ENCODE measurements at regions not wholly inside any gene's neighbourhood (a gene's known extent, or its start where the extent isn't known, plus 50 kb on each side); places are given as distances from the start of the nearest gene placed in this dataset.

DNA sequence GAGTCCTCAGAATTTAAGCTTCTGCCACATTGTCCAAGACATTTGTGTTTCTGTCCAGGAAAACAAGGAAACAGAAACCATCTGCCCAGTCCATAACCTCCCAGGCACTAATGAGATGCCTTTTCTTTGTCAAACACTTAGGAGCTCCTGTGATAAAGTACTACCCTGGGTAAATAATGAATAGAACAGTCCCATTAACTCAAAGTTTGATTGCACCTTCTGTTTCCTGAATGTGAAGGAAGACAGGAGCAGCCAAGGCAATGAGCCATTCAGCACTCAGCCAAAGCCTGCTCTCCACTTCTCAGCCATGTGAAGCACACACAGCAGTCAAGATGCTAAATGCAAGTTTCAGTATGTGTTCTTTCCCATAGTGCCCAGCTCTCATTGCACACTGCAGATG, 199.8 kb downstream of the SEC16B start:
- no peak for DNase-seq (ENCODE audit: low read depth, low spot score)
- in situ Hi-C loops (cut with HindIII; ENCODE audit: low pct_unique_long_range_greater_than_20kb, low sequenced_read_pairs) = no loop called here

GRCh38 chr1:177755851-177756560, 213.9 kb downstream of the SEC16B start:
- no peak for DNase-seq (ENCODE audit: low read depth, low spot score)
- in situ Hi-C loops (cut with HindIII; ENCODE audit: low pct_unique_long_range_greater_than_20kb, low sequenced_read_pairs) = no loop called here

DNA sequence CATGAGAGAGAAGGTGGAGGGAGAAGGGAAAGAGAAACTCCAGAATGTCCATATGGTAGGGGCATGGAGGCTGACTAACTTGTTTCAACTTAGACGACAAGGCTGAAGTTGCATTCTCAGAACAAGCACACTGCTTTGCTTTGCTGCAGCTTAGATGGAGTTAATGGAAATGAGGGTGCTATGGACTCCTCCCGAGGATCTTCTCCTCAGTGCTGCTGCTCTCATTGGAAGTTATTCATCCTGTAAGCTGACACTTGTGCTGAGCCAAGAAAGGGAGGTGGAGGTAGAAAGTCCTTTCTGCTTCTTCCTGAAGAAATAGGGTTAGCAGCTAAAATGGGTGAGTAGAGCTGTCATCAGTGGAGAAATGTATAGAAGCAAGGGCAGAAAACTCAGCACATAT, 215.3 kb downstream of the SEC16B start:
- DNase-seq (ENCODE audit: low read depth, low spot score) = no peak
- in situ Hi-C loops (cut with HindIII; ENCODE audit: low pct_unique_long_range_greater_than_20kb, low sequenced_read_pairs) = no loop called here

- in situ Hi-C loops (cut with HindIII; ENCODE audit: low pct_unique_long_range_greater_than_20kb, low sequenced_read_pairs) = no loop called here
- no peak for DNase-seq (ENCODE audit: low read depth, low spot score)
Observed at GRCh38 chr1:177753655-177754054, 216.2 kb downstream of the SEC16B start.

DNA sequence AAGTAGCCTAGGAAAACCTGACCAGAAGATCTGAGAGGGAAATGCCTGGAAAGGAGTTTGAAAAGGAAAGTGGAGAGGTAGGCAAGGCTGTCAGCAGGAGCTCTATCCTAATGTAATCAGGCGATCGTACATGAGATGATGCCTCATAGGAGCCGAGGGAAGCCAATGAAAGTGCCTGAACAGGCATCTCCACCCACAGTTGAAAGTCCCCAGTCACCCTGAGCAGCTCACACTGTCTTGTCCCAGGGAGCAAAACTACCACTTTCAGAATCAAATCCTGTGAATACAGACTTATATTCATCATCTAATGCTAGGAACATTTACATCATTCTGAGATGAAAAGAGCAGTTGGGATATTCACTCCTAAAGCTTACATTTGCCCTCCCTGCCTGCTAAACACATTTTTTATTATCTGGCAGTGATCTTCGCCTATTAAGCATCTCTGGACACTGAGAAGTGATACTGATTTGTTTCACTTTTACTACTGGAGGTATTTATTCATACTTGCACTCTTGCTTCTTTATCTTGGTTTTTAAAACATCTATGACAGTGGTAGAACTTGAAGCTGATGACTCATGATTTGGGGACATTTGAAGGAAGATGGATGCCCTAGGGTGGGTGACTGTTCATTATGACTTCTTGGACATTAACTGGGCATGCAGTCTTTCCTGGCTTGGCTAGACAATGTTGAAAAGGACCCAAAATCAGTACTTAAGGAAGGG, 221.6 kb downstream of the SEC16B start:
- DNase-seq (ENCODE audit: low read depth, low spot score) = no peak
- in situ Hi-C loops (cut with HindIII; ENCODE audit: low pct_unique_long_range_greater_than_20kb, low sequenced_read_pairs) = no loop called here

GRCh38 chr1:177746155-177746554, 223.7 kb downstream of the SEC16B start:
- in situ Hi-C loops (cut with HindIII; ENCODE audit: low pct_unique_long_range_greater_than_20kb, low sequenced_read_pairs) = no loop called here
- no peak for DNase-seq (ENCODE audit: low read depth, low spot score)

- in situ Hi-C loops (cut with HindIII; ENCODE audit: low pct_unique_long_range_greater_than_20kb, low sequenced_read_pairs) = no loop called here
- no peak for DNase-seq (ENCODE audit: low read depth, low spot score)
Observed at GRCh38 chr1:177744906-177745305, 225.0 kb downstream of the SEC16B start.

- in situ Hi-C loops (cut with HindIII; ENCODE audit: low pct_unique_long_range_greater_than_20kb, low sequenced_read_pairs) = no loop called here
Observed at GRCh38 chr1:177741476-177741875, 228.4 kb downstream of the SEC16B start.

DNA sequence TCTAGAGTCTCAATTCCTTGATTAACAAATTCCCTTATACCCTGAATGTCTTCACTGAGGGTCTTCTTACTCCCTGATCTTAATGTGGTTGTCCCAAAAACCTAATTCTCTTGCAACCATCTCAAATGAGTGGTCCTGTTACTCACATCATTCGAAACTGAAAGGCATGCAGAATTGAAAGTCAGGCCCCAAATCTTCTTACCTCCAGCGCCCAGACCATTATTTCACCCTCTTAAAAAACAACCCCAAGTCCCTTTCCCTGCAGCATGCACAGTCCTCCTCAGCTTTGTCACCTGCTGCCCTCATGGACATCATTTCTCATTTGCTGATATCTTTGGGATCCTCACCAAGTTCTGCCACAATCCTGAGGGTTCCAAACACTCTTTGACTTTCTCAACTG, 230.1 kb downstream of the SEC16B start:
- DNase-seq (ENCODE audit: low read depth, low spot score) = no peak
- in situ Hi-C loops (cut with HindIII; ENCODE audit: low pct_unique_long_range_greater_than_20kb, low sequenced_read_pairs) = no loop called here

More at GRCh38 chr1:177741476-177741875, 228.4 kb downstream of the SEC16B start:
- DNase-seq (ENCODE audit: low read depth, low spot score) = no peak

DNA sequence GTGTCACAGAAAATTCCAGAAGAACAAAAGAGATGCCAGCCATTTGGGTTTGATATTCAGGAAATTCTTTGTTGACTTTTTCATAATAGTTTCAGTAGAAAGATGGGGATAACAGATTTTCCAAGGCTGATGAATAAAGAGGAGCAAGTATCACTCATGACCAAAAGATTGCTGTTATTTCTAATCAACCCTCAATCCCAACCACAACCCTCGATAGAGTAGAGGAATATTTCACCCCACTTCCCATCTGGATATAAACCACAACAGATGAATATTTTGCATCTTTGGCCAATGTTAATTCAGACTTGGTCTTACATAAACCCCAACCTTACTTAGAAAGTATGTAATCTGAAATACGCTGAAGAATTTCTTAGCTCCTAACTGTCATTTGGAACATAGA, 232.4 kb downstream of the SEC16B start:
- in situ Hi-C loops (cut with HindIII; ENCODE audit: low pct_unique_long_range_greater_than_20kb, low sequenced_read_pairs) = no loop called here
- no peak for DNase-seq (ENCODE audit: low read depth, low spot score)

- in situ Hi-C loops (cut with HindIII; ENCODE audit: low pct_unique_long_range_greater_than_20kb, low sequenced_read_pairs) = no loop called here
- no peak for DNase-seq (ENCODE audit: low read depth, low spot score)
Observed at GRCh38 chr1:177732178-177732577, 237.7 kb downstream of the SEC16B start.

DNA sequence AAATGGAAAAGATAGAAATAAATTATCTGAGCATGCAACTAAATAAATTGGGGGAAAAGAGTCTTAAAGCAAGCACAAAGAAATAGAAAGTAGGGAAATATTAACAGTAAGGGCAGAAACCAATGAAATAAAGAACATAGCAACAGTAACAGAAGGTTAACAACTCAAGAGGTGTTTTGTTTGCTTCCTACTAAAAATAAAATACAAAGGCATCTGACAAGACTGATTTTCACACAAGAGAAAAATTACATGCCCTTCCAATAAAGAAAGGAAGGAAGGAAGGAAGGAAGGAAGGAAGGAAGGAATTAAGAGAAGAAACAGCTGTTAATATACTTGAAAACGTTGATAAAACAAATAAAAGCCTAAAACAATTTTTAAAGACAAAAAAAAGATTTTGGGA, 240.2 kb downstream of the SEC16B start:
- in situ Hi-C loops (cut with HindIII; ENCODE audit: low pct_unique_long_range_greater_than_20kb, low sequenced_read_pairs) = no loop called here
- no peak for DNase-seq (ENCODE audit: low read depth, low spot score)

DNA sequence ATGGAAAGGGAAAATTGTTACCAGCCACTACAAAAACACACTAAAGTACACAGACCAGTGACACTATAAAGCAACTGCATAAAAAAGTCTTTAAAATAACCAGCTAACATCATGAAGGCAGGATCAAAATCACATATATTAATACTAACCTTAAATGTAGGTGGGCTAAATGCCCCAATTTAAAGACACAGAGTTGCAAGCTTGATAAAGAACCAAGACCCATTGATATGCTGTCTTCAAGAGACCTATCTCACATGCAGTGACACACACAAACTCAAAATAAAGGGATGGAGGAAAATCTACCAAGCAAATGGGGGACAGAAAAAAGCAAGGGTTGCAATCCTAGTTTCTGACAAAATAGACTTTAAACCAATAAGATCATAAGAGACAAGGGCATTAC, 246.3 kb downstream of the SEC16B start:
- DNase-seq (ENCODE audit: low read depth, low spot score) = no peak
- in situ Hi-C loops (cut with HindIII; ENCODE audit: low pct_unique_long_range_greater_than_20kb, low sequenced_read_pairs) = no loop called here

DNA sequence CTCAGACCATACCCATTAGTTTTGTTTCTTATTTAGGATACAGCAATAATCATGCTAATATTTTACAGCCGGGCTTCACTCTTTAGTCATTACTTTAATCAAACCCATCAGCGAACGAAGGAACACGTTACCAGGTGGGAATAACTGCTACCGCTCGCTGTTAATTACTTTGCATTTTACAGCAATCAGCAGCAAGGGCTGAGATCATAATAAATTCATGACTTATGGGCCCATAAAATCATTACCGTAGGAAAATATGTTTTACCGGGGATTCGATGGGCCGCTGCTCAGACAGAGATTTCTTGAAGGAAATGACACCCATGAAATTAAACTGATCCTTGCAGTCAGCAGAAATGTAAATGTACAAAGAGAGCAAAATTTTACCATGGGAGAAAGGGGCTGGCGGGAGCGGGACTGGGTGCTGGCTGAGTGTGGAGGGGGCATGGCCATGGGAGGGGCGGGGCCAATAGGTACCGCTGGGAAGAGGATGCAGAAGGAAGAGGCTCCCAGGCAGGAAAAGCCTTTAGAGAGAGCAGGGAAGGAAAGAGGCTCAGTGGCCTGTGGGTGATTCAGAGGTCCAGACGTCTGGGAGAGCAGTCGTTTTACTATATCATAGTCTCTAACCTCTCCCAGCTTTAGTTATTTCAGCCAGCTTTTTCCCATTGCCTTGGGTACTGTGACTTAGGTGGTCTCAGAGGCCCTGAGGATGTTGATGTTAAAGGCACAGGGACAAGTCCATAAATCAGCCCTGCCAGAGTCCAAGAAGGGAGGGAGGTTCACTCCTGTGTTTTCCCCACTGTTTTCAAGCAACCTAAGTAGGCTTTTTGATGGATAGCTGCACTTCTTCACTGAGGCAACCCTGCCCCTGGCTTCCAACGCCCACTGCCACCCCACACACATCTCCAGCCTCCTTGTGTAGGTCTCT, 258.9 kb downstream of the SEC16B start:
- DNase-seq (ENCODE audit: low read depth, low spot score) = no peak
- in situ Hi-C loops (cut with HindIII; ENCODE audit: low pct_unique_long_range_greater_than_20kb, low sequenced_read_pairs) = no loop called here

DNA sequence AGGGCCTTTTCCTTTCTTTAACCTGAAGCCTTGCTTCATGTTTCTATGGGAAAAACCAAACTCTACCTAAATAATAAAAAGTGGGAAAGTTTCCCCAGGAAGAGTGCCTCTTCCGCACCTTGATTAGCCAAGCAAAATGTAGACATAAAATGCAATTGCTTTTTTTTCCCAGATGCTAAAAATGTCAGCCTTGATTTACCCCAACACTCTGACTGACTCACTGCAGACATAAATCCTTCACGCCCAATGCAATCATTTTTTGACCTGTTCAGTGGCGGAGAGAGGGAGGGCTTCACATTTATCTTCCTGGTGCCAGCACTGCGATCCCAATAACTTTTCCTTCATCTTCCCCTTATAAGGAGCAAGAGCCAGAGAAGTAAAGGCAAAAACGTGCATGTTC, 261.5 kb downstream of the SEC16B start:
- in situ Hi-C loops (cut with HindIII; ENCODE audit: low pct_unique_long_range_greater_than_20kb, low sequenced_read_pairs) = no loop called here
- no peak for DNase-seq (ENCODE audit: low read depth, low spot score)

GRCh38 chr1:177706977-177707376, 262.9 kb downstream of the SEC16B start:
- in situ Hi-C loops (cut with HindIII; ENCODE audit: low pct_unique_long_range_greater_than_20kb, low sequenced_read_pairs) = no loop called here

DNA sequence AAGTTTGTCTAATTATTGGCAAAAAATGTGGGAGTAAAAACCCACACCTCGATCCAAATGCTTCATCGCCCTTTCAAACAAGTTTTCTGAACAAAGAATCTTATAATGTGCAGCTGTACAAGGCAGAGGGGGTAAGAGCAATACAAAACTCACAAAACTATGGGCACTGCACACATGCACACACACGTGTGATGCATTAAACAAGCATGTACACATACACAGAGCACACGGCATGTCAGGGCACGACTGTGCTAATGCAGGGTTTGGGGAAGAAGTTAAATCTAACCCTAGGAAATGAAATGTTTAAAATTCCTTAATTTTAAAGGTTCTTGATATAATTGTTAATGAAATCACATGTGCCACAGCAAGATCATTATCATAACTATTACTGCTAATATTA, 264.0 kb downstream of the SEC16B start:
- DNase-seq (ENCODE audit: low read depth, low spot score) = no peak
- in situ Hi-C loops (cut with HindIII; ENCODE audit: low pct_unique_long_range_greater_than_20kb, low sequenced_read_pairs) = no loop called here

More at GRCh38 chr1:177706977-177707376, 262.9 kb downstream of the SEC16B start:
- DNase-seq (ENCODE audit: low read depth, low spot score) = no peak

- no peak for DNase-seq (ENCODE audit: low read depth, low spot score)
- in situ Hi-C loops (cut with HindIII; ENCODE audit: low pct_unique_long_range_greater_than_20kb, low sequenced_read_pairs) = no loop called here
Observed at GRCh38 chr1:177703888-177704446, 265.9 kb downstream of the SEC16B start.
